DOHH2 (cell line): ENCODE measurements at regions not wholly inside any gene's neighbourhood (a gene's known extent, or its start where the extent isn't known, plus 50 kb on each side); places are given as distances from the start of the nearest gene placed in this dataset.
"Not testable (repeated sequence)": the region's sequence is repeated elsewhere in the genome, so short reads cannot be mapped to it uniquely, and the experiment has no call there.

Experiments
- H3F3A ChIP-seq: fragments of 200-600 bp; sonication (generic), shearing (Covaris generic); 2 replicates; pipeline ENCODE4 v1.6.0; 2016; ENCODE audit warnings: antibody characterized with exemption, mild to moderate bottlenecking; ENCODE audit not compliant: control insufficient read depth, insufficient read depth
- H3K27ac ChIP-seq: fragments of 200-600 bp; sonication (generic); 2 replicates; pipeline ENCODE4 v1.5.1; 2014; ENCODE audit warnings: low read depth, mild to moderate bottlenecking, low read length, moderate library complexity
- H3K27me3 ChIP-seq: fragments of 200-600 bp; sonication (generic); 2 replicates; pipeline ENCODE4 v1.6.1; 2014; ENCODE audit warnings: mild to moderate bottlenecking, low read length, mixed read lengths; ENCODE audit not compliant: control insufficient read depth
- H3K36me3 ChIP-seq: fragments of 200-600 bp; sonication (generic); 2 replicates; pipeline ENCODE4 v1.6.1; 2014; ENCODE audit warnings: mild to moderate bottlenecking, low read length, moderate library complexity, mixed read lengths; ENCODE audit not compliant: control insufficient read depth
- H3K4me1 ChIP-seq: fragments of 200-600 bp; sonication (generic); 2 replicates; pipeline ENCODE4 v1.6.1; 2014; ENCODE audit warnings: mild to moderate bottlenecking, low read length, mixed read lengths; ENCODE audit not compliant: control insufficient read depth
- H3K4me2 ChIP-seq: fragments of 200-600 bp; sonication (generic); 2 replicates; pipeline ENCODE4 v1.6.0; 2014; ENCODE audit warnings: mild to moderate bottlenecking, low read length, moderate library complexity
- H3K4me3 ChIP-seq: fragments of 200-600 bp; sonication (generic); 2 replicates; pipeline ENCODE4 v1.5.1; 2014; ENCODE audit warnings: mild to moderate bottlenecking, low read length, mixed read lengths
- H3K79me2 ChIP-seq: fragments of 200-600 bp; sonication (generic); 2 replicates; pipeline ENCODE4 v1.6.1; 2014; ENCODE audit warnings: mild to moderate bottlenecking, low read length, mixed read lengths; ENCODE audit not compliant: control insufficient read depth
- H3K9me2 ChIP-seq: fragments of 200-600 bp; sonication (generic); replicated peaks from 2 replicates; pipeline ENCODE4 v1.6.1; 2014; ENCODE audit warnings: mild to moderate bottlenecking, low read length, mixed read lengths; ENCODE audit not compliant: control insufficient read depth
- H3K9me3 ChIP-seq: fragments of 200-600 bp; sonication (generic); 2 replicates; pipeline ENCODE4 v1.6.1; 2014; ENCODE audit warnings: antibody characterized with exemption, low read length, mixed read lengths; ENCODE audit not compliant: control insufficient read depth, insufficient read depth
- H4K20me1 ChIP-seq: fragments of 200-600 bp; sonication (generic); 2 replicates; pipeline ENCODE4 v1.6.0; 2014; ENCODE audit warnings: low read depth, mild to moderate bottlenecking, antibody characterized with exemption, low read length, moderate library complexity; ENCODE audit not compliant: control insufficient read depth, insufficient read depth
- EZH2phosphoT487 ChIP-seq: fragments of 200-600 bp; sonication (generic); IDR thresholded peaks from 2 replicates; pipeline ENCODE4 v1.6.1; 2017; ENCODE audit warnings: borderline replicate concordance, mild to moderate bottlenecking, antibody characterized with exemption, low read length, moderate library complexity, mixed read lengths
- TF ChIP-seq, protein P1 (sequence below): fragments of 200-600 bp; sonication (generic); IDR thresholded peaks from one replicate; pipeline ENCODE4 v1.5.1; 2014; ENCODE audit warnings: antibody characterized with exemption, mild to moderate bottlenecking, low read depth, low read length; ENCODE audit not compliant: poor library complexity, severe bottlenecking

DNA sequence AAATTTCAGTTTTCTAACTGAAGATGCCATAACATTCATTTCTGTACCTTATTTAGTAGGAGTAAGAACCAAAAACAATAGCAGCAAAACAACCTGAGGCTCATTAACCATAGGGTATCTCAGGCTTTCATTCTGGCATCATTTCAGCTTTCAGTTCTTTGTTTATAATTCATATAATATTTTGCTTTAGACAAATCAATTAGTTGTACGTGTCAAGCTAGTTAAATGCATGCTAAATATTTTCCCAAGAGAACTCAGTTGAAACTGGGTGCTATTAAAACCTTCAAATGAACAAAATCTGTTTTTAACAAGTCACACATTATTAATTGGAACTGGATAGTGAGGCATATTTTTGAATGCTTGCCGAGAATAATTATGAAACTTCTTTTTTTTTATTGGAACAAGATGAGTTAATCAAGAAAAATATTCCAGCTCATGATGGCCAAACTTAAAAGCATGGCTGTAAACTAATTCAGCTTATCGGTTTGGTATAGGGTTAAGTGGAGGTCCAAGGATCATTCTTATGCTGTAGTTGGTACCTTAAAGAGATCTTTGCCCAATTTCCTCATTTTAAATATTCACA lies 442.7 kb downstream of the BTG1 start:
- no peaks in the 10 kb centered on the region for H3F3A ChIP-seq
- no peaks in the 10 kb centered on the region for H3K4me1 ChIP-seq
- no peak for TF ChIP-seq EZH2phosphoT487
- TF ChIP-seq, protein P1, sequence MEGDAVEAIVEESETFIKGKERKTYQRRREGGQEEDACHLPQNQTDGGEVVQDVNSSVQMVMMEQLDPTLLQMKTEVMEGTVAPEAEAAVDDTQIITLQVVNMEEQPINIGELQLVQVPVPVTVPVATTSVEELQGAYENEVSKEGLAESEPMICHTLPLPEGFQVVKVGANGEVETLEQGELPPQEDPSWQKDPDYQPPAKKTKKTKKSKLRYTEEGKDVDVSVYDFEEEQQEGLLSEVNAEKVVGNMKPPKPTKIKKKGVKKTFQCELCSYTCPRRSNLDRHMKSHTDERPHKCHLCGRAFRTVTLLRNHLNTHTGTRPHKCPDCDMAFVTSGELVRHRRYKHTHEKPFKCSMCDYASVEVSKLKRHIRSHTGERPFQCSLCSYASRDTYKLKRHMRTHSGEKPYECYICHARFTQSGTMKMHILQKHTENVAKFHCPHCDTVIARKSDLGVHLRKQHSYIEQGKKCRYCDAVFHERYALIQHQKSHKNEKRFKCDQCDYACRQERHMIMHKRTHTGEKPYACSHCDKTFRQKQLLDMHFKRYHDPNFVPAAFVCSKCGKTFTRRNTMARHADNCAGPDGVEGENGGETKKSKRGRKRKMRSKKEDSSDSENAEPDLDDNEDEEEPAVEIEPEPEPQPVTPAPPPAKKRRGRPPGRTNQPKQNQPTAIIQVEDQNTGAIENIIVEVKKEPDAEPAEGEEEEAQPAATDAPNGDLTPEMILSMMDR = no peak
- H3K4me2 ChIP-seq = no peak overlapping the region
- H3K9me2 ChIP-seq = no peaks in the 10 kb centered on the region
- H3K27me3 ChIP-seq = peaks cover 4% of the 10 kb centered on the region; the same call in 1 of the 2 replicates
- no peaks in the 10 kb centered on the region for H3K79me2 ChIP-seq
- H4K20me1 ChIP-seq = no peaks in the 10 kb centered on the region
- no peaks in the 10 kb centered on the region for H3K9me3 ChIP-seq
- no peaks in the 10 kb centered on the region for H3K36me3 ChIP-seq
- H3K4me3 ChIP-seq = no peak overlapping the region
- no peak overlapping the region for H3K27ac ChIP-seq

DNA sequence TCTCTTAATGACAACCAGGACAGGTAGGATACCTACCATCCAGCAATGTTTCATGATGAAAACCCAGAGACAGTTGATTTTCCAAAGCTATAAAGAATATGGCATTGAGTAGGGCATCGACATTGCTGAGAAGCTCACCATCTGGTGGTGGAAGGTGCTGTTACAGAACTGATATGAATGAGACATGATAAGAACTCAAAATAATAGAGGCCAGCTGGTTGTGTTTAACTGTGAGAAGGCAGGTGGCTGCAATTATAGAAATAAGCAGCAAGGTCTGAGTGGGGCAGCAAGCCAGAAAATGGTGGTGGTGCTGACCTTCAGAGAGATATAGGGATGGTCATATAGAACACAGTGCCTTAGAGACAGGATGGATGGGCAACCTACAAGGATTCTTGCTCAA lies 449.7 kb downstream of the BTG1 start:
- H3K27ac ChIP-seq = no peak overlapping the region
- H3K27me3 ChIP-seq = no peaks in the 10 kb centered on the region
- no peak overlapping the region for H3K4me2 ChIP-seq

DNA sequence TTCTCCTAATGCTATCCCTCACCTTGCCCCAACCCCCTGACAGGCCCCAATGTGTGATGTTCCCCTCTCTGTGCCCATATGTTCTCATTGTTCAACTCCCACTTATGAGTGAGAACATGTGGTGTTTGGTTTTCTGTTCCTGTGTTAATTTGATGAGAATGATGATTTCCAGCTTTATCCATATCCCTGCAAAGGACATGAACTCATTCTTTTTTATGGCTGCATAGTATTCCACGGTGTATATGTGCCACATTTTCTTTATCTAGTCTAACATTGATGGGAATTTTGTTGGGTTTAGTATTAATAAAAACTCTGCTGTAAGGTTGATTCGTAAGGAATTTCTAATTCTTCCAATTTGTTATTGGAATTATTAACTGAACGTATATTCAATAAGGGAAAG lies 450.2 kb downstream of the BTG1 start:
- H3K9me2 ChIP-seq, H3K9me3 ChIP-seq, H3K36me3 ChIP-seq, H3K79me2 ChIP-seq, H3K4me2 ChIP-seq, H3K4me3 ChIP-seq, H3F3A ChIP-seq, H3K27me3 ChIP-seq, H3K4me1 ChIP-seq, H3K27ac ChIP-seq, H4K20me1 ChIP-seq: not testable (repeated sequence)

More for the DNA sequence above, 449.7 kb downstream of the BTG1 start:
- no peaks in the 10 kb centered on the region for H3F3A ChIP-seq
- no peaks in the 10 kb centered on the region for H3K79me2 ChIP-seq
- TF ChIP-seq, protein P1 = no peak
- no peak for TF ChIP-seq EZH2phosphoT487
- no peaks in the 10 kb centered on the region for H3K9me3 ChIP-seq
- H3K36me3 ChIP-seq = no peaks in the 10 kb centered on the region
- H3K4me1 ChIP-seq = no peaks in the 10 kb centered on the region
- no peaks in the 10 kb centered on the region for H3K9me2 ChIP-seq
- H3K4me3 ChIP-seq = no peak overlapping the region
- H4K20me1 ChIP-seq = no peaks in the 10 kb centered on the region

DNA sequence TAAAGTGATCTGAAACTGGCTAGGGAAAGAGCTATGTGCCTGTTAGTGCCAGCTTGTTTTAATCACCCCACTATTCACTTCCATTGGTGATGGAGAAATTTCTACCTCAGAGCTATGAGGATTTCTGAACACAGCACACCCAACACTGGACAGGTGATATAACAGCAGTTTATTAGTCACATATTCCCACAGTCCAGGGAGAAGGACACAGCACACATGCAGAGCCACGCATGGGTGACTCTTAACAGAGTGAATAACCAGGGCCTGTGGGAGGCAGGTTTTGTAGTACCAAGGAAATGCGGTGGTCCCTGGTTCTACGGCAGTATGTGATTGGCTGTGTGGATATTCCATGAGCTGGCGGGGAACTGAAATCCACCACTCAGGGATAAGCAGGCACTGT lies 455.1 kb downstream of the BTG1 start:
- no peaks in the 10 kb centered on the region for H4K20me1 ChIP-seq
- no peaks in the 10 kb centered on the region for H3K9me2 ChIP-seq
- H3K27ac ChIP-seq = no peak overlapping the region
- no peak overlapping the region for H3K4me2 ChIP-seq
- TF ChIP-seq, protein P1 = no peak
- no peak for TF ChIP-seq EZH2phosphoT487
- no peaks in the 10 kb centered on the region for H3F3A ChIP-seq
- no peaks in the 10 kb centered on the region for H3K27me3 ChIP-seq
- no peaks in the 10 kb centered on the region for H3K36me3 ChIP-seq
- no peaks in the 10 kb centered on the region for H3K9me3 ChIP-seq
- no peaks in the 10 kb centered on the region for H3K4me1 ChIP-seq
- H3K4me3 ChIP-seq = no peak overlapping the region
- H3K79me2 ChIP-seq = no peaks in the 10 kb centered on the region
